ENCODE measurements at regions not wholly inside any gene's neighbourhood (a gene's known extent, or its start where the extent isn't known, plus 50 kb on each side); places are given as distances from the start of the nearest gene placed in this dataset.

DNA sequence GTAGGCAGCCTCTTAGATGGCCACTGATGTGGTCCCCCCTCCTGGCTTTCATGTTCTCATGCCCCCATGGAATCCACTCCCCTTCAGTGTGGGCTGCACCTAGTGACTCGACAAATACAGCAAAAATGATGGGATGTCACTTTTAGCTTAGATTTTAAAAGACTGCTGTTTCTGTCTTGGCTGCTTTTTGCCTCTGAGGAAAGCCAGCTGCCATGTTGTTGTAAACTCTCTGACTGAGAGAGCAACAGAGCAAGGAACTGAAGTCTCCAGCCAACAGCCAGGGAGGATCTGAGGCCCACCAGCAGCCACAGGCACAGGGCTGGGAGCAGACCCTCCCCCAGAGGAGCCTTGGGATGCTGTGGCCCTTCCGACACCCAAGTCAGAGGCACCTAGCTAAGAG is 60.6 kb upstream of the MARCHF10 start:
- TF ChIP-seq POLR2AphosphoS5 (IDR thresholded peaks at IDR 0.05), result no peak
- TF ChIP-seq POLR2A (IDR thresholded peaks at IDR 0.05), result no peak

Measured in spleen (tissue), 3 donors.